Astrocyte (in vitro differentiated cells and primary cell): ENCODE measurements at regions not wholly inside any gene's neighbourhood (a gene's known extent, or its start where the extent isn't known, plus 50 kb on each side); places are given as distances from the start of the nearest gene placed in this dataset.

Experiments
- EZH2 ChIP-seq: IDR thresholded peaks from 2 replicates; pipeline ENCODE4 v1.6.1; 2012; ENCODE audit warnings: mild to moderate bottlenecking, low read length, inconsistent platforms; ENCODE audit not compliant: insufficient read depth
- TF ChIP-seq, protein P1 (sequence below): IDR thresholded peaks from 2 replicates; pipeline ENCODE4 v1.5.1; 2011; ENCODE audit warnings: low read depth, mild to moderate bottlenecking, inconsistent platforms, low read length, moderate library complexity; ENCODE audit not compliant: insufficient read depth

GRCh38 chr2:42908518-42909200 is 116.3 kb upstream of the HAAO start:
- TF ChIP-seq EZH2 = no peak
- TF ChIP-seq, protein P1, sequence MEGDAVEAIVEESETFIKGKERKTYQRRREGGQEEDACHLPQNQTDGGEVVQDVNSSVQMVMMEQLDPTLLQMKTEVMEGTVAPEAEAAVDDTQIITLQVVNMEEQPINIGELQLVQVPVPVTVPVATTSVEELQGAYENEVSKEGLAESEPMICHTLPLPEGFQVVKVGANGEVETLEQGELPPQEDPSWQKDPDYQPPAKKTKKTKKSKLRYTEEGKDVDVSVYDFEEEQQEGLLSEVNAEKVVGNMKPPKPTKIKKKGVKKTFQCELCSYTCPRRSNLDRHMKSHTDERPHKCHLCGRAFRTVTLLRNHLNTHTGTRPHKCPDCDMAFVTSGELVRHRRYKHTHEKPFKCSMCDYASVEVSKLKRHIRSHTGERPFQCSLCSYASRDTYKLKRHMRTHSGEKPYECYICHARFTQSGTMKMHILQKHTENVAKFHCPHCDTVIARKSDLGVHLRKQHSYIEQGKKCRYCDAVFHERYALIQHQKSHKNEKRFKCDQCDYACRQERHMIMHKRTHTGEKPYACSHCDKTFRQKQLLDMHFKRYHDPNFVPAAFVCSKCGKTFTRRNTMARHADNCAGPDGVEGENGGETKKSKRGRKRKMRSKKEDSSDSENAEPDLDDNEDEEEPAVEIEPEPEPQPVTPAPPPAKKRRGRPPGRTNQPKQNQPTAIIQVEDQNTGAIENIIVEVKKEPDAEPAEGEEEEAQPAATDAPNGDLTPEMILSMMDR = no peak
